ENCODE measurements at regions not wholly inside any gene's neighbourhood (a gene's known extent, or its start where the extent isn't known, plus 50 kb on each side); places are given as distances from the start of the nearest gene placed in this dataset.
A peak's percentile ranks its signal among the peaks of the same experiment; 100 is the strongest.

DNA sequence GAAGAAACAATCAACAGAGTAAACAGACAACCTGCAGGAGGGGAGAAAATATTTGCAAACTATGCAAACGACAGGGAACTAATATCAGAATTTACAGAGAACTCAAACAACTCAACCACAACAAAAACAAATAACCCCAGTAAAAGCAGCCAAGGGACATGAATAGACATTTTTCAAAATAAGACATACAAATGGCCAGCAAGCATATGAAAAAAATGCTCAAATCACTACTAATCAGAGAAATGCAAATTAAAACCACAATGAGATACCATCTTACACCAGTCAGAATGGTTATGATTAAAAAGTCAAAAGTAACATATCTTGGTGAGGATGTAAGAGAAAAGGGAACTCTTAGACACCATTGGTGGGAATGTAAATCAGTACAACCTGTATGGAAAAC is 215.0 kb downstream of the THBS2 start:
- no peaks in the 10 kb centered on the region for H3K27me3 ChIP-seq (ENCODE audit: low read depth, low read length)
- H3K27ac ChIP-seq (ENCODE audit: low read length), result no peak overlapping the region
- no peak overlapping the region for H3K4me3 ChIP-seq (ENCODE audit: low read depth in 1 of 2, low read length in 2 of 2)
- H3K4me1 ChIP-seq (ENCODE audit: control insufficient read depth in 1 of 2, insufficient read depth in 2 of 2, low read length in 2 of 2), result peaks cover 0 to 10% of the 10 kb centered on the region in 2 donors
- H3K9me3 ChIP-seq (ENCODE audit: control insufficient read depth in 1 of 2, low read length in 2 of 2), result no peaks in the 10 kb centered on the region
- no peaks in the 10 kb centered on the region for H3K36me3 ChIP-seq (ENCODE audit: control insufficient read depth in 1 of 2, insufficient read depth in 2 of 2, low read length in 2 of 2)

GRCh38 chr6:169035385-169036240 is 218.0 kb downstream of the THBS2 start:
- H3K27me3 ChIP-seq (ENCODE audit: low read depth, low read length), result no peaks in the 10 kb centered on the region
- no peak overlapping the region for H3K27ac ChIP-seq (ENCODE audit: low read length)
- H3K36me3 ChIP-seq (ENCODE audit: control insufficient read depth in 1 of 2, insufficient read depth in 2 of 2, low read length in 2 of 2), result no peaks in the 10 kb centered on the region
- peak overlapping the region in 1 of 2 donors; percentile 26 for H3K4me3 ChIP-seq (ENCODE audit: low read depth in 1 of 2, low read length in 2 of 2)
- peaks cover 0 to 10% of the 10 kb centered on the region in 2 donors for H3K4me1 ChIP-seq (ENCODE audit: control insufficient read depth in 1 of 2, insufficient read depth in 2 of 2, low read length in 2 of 2)
- H3K9me3 ChIP-seq (ENCODE audit: control insufficient read depth in 1 of 2, low read length in 2 of 2), result no peaks in the 10 kb centered on the region

DNA sequence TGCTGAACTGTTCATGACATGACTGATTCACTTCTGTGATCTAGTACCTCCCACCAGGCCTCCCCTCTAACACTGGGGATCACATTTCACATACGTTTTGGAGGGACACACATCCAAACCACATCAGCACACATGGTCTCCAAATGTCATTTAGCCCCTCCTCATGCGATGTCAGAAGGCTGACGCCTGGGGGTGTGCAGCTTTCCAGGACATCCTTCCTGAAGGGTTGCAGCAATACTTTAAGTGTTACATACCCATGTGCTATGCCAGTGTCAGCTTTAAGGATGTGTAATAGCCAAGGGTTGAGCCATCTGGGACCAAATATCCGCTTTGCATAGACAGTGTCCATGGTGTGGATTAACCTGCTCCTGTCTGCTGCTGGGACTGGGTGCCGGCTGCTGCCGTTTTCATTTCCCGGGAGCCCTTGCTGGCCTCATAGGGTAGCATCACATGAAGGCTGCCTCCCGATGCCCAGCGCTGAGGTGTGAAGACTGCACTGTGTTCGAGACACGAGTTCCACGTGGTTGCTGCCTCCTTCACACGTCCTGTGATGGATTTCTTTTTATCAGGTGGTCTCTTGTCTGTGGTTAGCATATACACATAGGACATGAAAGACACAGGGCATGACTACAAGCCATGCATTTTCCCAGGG is 219.0 kb downstream of the THBS2 start:
- peaks cover 0 to 10% of the 10 kb centered on the region in 2 donors for H3K4me1 ChIP-seq (ENCODE audit: control insufficient read depth in 1 of 2, insufficient read depth in 2 of 2, low read length in 2 of 2)

DNA sequence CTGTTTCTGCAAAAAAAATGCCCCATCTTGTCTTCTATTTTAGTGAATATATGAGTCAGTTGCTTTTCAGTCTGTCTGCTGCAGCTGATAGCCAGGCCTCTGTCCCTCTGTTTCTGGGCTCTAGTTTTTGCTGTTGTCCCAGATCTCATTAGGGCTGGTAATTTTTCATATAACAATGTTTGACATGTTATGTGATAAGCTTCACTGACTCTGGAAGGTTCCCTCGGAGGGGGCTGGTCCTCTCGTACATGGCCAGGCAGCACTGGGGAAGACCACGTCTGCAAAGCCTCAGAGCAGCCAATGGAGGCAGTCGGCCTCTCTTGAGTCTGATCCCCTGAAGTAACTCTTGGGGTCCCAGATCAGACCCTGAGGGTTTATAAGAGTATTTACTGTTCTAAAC is 223.8 kb downstream of the THBS2 start:
- Histone ChIP-seq H3K4me3 (ENCODE audit: low read depth in 1 of 2, low read length in 2 of 2) (no peak overlapping the region), H3K27ac (ENCODE audit: low read length) (no peak overlapping the region), H3K27me3 (ENCODE audit: low read depth, low read length) (no peaks in the 10 kb centered on the region), H3K9me3 (ENCODE audit: control insufficient read depth in 1 of 2, low read length in 2 of 2) (no peaks in the 10 kb centered on the region), H3K4me1 (ENCODE audit: control insufficient read depth in 1 of 2, insufficient read depth in 2 of 2, low read length in 2 of 2) (peaks cover 0 to 3% of the 10 kb centered on the region in 2 donors), H3K36me3 (ENCODE audit: control insufficient read depth in 1 of 2, insufficient read depth in 2 of 2, low read length in 2 of 2) (no peaks in the 10 kb centered on the region)

More for the DNA sequence above, 219.0 kb downstream of the THBS2 start:
- H3K27me3 ChIP-seq (ENCODE audit: low read depth, low read length), result no peaks in the 10 kb centered on the region
- no peaks in the 10 kb centered on the region for H3K36me3 ChIP-seq (ENCODE audit: control insufficient read depth in 1 of 2, insufficient read depth in 2 of 2, low read length in 2 of 2)
- no peak overlapping the region for H3K27ac ChIP-seq (ENCODE audit: low read length)
- H3K4me3 ChIP-seq (ENCODE audit: low read depth in 1 of 2, low read length in 2 of 2), result no peak overlapping the region
- no peaks in the 10 kb centered on the region for H3K9me3 ChIP-seq (ENCODE audit: control insufficient read depth in 1 of 2, low read length in 2 of 2)

- no peak overlapping the region for H3K27ac ChIP-seq (ENCODE audit: low read length)
- H3K4me3 ChIP-seq (ENCODE audit: low read depth in 1 of 2, low read length in 2 of 2), result no peak overlapping the region
- no peaks in the 10 kb centered on the region for H3K9me3 ChIP-seq (ENCODE audit: control insufficient read depth in 1 of 2, low read length in 2 of 2)
- no peaks in the 10 kb centered on the region for H3K27me3 ChIP-seq (ENCODE audit: low read depth, low read length)
- H3K4me1 ChIP-seq (ENCODE audit: control insufficient read depth in 1 of 2, insufficient read depth in 2 of 2, low read length in 2 of 2), result peaks cover 0 to 3% of the 10 kb centered on the region in 2 donors
- H3K36me3 ChIP-seq (ENCODE audit: control insufficient read depth in 1 of 2, insufficient read depth in 2 of 2, low read length in 2 of 2), result no peaks in the 10 kb centered on the region
These were observed 225.3 kb downstream of the THBS2 start for GRCh38 chr6:169028343-169028742.

- H3K27ac ChIP-seq (ENCODE audit: low read length), result peak overlapping the region; percentile 26
- no peak overlapping the region for H3K4me3 ChIP-seq (ENCODE audit: low read depth in 1 of 2, low read length in 2 of 2)
These were observed 227.5 kb downstream of the THBS2 start for GRCh38 chr6:169026175-169026574.

DNA sequence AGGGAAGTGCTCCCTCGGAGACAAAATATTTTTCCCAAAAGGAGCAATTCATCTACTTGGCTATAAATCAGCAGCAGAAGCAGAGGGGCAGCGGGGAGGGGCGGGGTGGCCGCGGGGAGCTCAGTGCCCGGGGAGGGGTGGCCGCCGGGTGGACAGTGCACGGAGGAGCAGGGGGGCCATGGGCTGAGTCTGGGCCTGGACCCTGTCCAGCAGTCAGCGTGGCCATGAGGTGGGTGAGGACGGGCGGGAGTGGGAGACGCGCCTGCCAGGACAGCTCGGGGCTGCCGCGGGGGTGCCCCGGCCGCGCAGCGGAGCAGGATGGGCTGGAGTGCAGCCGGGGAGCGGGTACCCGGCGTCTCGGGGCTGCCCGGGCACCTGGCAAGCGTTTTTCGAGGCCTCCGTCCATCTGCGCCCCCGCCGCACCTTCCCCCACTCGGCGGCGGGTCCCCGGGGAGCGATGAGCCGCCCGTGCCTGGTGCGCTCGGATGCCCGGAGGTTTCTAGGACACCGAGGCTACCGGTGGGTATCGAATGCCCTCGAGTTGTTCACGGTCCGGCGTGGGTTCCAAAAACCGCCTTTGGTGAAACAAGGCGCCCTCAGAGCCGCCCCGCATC is 229.5 kb downstream of the THBS2 start:
- Histone ChIP-seq H3K9me3 (ENCODE audit: control insufficient read depth in 1 of 2, low read length in 2 of 2) (no peaks in the 10 kb centered on the region), H3K36me3 (ENCODE audit: control insufficient read depth in 1 of 2, insufficient read depth in 2 of 2, low read length in 2 of 2) (no peaks in the 10 kb centered on the region), H3K4me1 (ENCODE audit: control insufficient read depth in 1 of 2, insufficient read depth in 2 of 2, low read length in 2 of 2) (no peaks in the 10 kb centered on the region), H3K27ac (ENCODE audit: low read length) (no peak overlapping the region), H3K4me3 (ENCODE audit: low read depth in 1 of 2, low read length in 2 of 2) (no peak overlapping the region), H3K27me3 (ENCODE audit: low read depth, low read length) (no peaks in the 10 kb centered on the region)

More at GRCh38 chr6:169026175-169026574, 227.5 kb downstream of the THBS2 start:
- H3K9me3 ChIP-seq (ENCODE audit: control insufficient read depth in 1 of 2, low read length in 2 of 2), result no peaks in the 10 kb centered on the region
- H3K27me3 ChIP-seq (ENCODE audit: low read depth, low read length), result no peaks in the 10 kb centered on the region
- H3K4me1 ChIP-seq (ENCODE audit: control insufficient read depth in 1 of 2, insufficient read depth in 2 of 2, low read length in 2 of 2), result peaks cover 0 to 3% of the 10 kb centered on the region in 2 donors
- H3K36me3 ChIP-seq (ENCODE audit: control insufficient read depth in 1 of 2, insufficient read depth in 2 of 2, low read length in 2 of 2), result no peaks in the 10 kb centered on the region

DNA sequence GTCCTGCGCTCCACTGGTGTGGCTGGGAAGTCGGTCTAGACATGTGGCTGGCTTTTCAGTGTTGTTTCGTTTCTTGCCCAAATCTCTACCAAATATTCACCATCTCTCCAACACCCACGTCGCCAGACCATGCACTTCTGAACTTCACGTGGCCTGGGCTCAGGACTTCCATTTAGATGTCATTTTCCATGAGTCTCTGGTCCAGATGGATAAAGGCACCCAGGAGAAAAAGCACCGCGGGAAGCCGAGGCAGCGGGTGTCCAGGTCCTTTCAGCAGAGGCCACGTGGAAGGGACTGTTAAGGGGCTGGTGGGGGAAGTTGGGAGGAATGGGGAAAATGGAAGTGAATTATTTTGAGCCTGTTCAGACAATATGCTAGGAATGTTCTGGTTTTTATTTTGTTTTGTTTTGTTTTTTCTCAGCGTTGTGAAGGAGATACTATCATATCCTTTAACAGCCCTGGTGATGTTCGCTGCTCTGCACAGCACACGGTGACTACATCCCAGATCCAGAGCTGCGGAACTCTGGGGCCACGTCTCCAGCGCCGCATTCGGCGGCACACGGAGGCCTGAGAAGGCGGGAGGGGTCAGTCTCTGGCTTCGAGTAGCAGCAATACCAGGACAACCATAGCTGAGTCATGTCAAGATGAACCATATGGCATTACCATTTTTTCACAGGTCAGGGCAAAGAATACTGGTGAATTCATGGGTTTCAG is 230.3 kb downstream of the THBS2 start:
- Histone ChIP-seq H3K4me3 (ENCODE audit: low read depth in 1 of 2, low read length in 2 of 2) (no peak overlapping the region), H3K4me1 (ENCODE audit: control insufficient read depth in 1 of 2, insufficient read depth in 2 of 2, low read length in 2 of 2) (no peaks in the 10 kb centered on the region), H3K27ac (ENCODE audit: low read length) (no peak overlapping the region), H3K27me3 (ENCODE audit: low read depth, low read length) (no peaks in the 10 kb centered on the region), H3K9me3 (ENCODE audit: control insufficient read depth in 1 of 2, low read length in 2 of 2) (no peaks in the 10 kb centered on the region), H3K36me3 (ENCODE audit: control insufficient read depth in 1 of 2, insufficient read depth in 2 of 2, low read length in 2 of 2) (no peaks in the 10 kb centered on the region)

DNA sequence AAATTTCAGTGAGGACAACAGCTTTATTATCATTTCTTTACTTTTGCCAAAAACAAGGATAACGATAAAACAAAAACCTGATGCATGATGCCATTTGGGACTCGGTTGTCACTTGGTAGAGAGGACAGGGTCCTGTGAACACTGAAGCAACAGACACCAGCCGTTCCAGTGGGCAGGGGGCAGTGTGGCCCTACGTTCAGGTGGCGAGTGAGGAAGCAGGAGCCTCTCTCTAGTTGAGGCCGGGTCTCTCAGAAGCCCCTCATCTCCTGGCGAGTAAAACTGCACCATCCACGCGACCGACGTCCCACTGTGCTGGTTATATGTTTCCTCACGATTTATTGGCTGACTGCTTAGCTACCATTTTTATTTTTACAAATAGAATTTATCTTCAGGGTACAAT is 231.6 kb downstream of the THBS2 start:
- Histone ChIP-seq H3K4me3 (ENCODE audit: low read depth in 1 of 2, low read length in 2 of 2) (no peak overlapping the region), H3K4me1 (ENCODE audit: control insufficient read depth in 1 of 2, insufficient read depth in 2 of 2, low read length in 2 of 2) (no peaks in the 10 kb centered on the region), H3K27me3 (ENCODE audit: low read depth, low read length) (no peaks in the 10 kb centered on the region), H3K9me3 (ENCODE audit: control insufficient read depth in 1 of 2, low read length in 2 of 2) (peaks cover 0 to 3% of the 10 kb centered on the region in 2 donors), H3K36me3 (ENCODE audit: control insufficient read depth in 1 of 2, insufficient read depth in 2 of 2, low read length in 2 of 2) (no peaks in the 10 kb centered on the region), H3K27ac (ENCODE audit: low read length) (no peak overlapping the region)

DNA sequence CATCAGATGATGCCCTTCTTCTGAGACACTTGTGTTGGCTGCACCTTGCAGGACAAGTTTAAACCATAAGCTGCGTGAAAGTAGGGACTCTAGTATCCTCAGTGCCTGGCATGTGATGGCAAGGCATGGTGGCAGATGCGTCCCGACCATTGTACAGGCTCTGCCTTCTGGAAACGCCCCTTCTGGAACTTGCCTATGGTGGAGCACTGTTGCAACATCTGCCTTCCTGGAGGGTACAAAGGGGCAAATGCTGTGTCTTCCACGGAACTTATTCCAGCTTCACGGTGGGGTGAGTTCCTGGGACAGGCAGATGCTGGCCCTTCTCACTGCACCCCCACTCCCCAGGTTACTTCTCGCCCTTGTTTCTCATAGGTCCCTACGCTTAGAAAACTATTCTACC is 232.8 kb downstream of the THBS2 start:
- peaks cover 0 to 8% of the 10 kb centered on the region in 2 donors for H3K9me3 ChIP-seq (ENCODE audit: control insufficient read depth in 1 of 2, low read length in 2 of 2)
- no peaks in the 10 kb centered on the region for H3K36me3 ChIP-seq (ENCODE audit: control insufficient read depth in 1 of 2, insufficient read depth in 2 of 2, low read length in 2 of 2)
- H3K27ac ChIP-seq (ENCODE audit: low read length), result no peak overlapping the region
- H3K4me3 ChIP-seq (ENCODE audit: low read depth in 1 of 2, low read length in 2 of 2), result no peak overlapping the region
- no peaks in the 10 kb centered on the region for H3K27me3 ChIP-seq (ENCODE audit: low read depth, low read length)
- H3K4me1 ChIP-seq (ENCODE audit: control insufficient read depth in 1 of 2, insufficient read depth in 2 of 2, low read length in 2 of 2), result no peaks in the 10 kb centered on the region
